GM19351 (cell line): ENCODE measurements at regions not wholly inside any gene's neighbourhood (a gene's known extent, or its start where the extent isn't known, plus 50 kb on each side); places are given as distances from the start of the nearest gene placed in this dataset.

Experiments used
- ATAC-seq: cut with Tn5 transposase; IDR thresholded peaks from one replicate; pipeline ENCODE4 v1.9.1; 2021; ENCODE audit warnings: mild to moderate bottlenecking, moderate library complexity; ENCODE audit not compliant: unreplicated experiment

- ATAC-seq: no peak
Observed at GRCh38 chr1:182297335-182297734, 94.3 kb downstream of the GLUL start.

- ATAC-seq: no peak
Observed at GRCh38 chr1:182295697-182296096, 95.9 kb downstream of the GLUL start.

GRCh38 chr1:182293119-182293589, 98.4 kb downstream of the GLUL start:
- ATAC-seq: no peak

GRCh38 chr1:182292193-182292741, 99.3 kb downstream of the GLUL start:
- ATAC-seq: no peak

GRCh38 chr1:182291584-182292192, 99.9 kb downstream of the GLUL start:
- no peak for ATAC-seq

- ATAC-seq: no peak
Observed at GRCh38 chr1:182288749-182289604, 102.6 kb downstream of the GLUL start.

GRCh38 chr1:182286761-182287160, 104.8 kb downstream of the GLUL start:
- no peak for ATAC-seq

- no peak for ATAC-seq
Observed at GRCh38 chr1:182283746-182284544, 107.6 kb downstream of the GLUL start.

- no peak for ATAC-seq
Observed at GRCh38 chr1:182281541-182281940, 110.0 kb downstream of the GLUL start.

GRCh38 chr1:182280504-182280900, 111.1 kb downstream of the GLUL start:
- ATAC-seq: no peak

- ATAC-seq: no peak
Observed at GRCh38 chr1:182279724-182280503, 111.7 kb downstream of the GLUL start.

- ATAC-seq: no peak
Observed at GRCh38 chr1:182279302-182279701, 112.3 kb downstream of the GLUL start.

GRCh38 chr1:182278144-182279054, 113.2 kb downstream of the GLUL start:
- ATAC-seq: no peak

GRCh38 chr1:182275271-182275670, 116.3 kb downstream of the GLUL start:
- ATAC-seq: no peak

GRCh38 chr1:182274618-182275017, 117.0 kb downstream of the GLUL start:
- ATAC-seq: no peak

- no peak for ATAC-seq
Observed at GRCh38 chr1:182270731-182271130, 120.9 kb downstream of the GLUL start.

GRCh38 chr1:182269097-182269496, 122.5 kb downstream of the GLUL start:
- ATAC-seq: no peak

- ATAC-seq: no peak
Observed at GRCh38 chr1:182268669-182269068, 122.9 kb downstream of the GLUL start.

- no peak for ATAC-seq
Observed at GRCh38 chr1:182264185-182264584, 127.4 kb downstream of the GLUL start.
